ENCODE measurements at regions not wholly inside any gene's neighbourhood (a gene's known extent, or its start where the extent isn't known, plus 50 kb on each side); places are given as distances from the start of the nearest gene placed in this dataset.

DNA sequence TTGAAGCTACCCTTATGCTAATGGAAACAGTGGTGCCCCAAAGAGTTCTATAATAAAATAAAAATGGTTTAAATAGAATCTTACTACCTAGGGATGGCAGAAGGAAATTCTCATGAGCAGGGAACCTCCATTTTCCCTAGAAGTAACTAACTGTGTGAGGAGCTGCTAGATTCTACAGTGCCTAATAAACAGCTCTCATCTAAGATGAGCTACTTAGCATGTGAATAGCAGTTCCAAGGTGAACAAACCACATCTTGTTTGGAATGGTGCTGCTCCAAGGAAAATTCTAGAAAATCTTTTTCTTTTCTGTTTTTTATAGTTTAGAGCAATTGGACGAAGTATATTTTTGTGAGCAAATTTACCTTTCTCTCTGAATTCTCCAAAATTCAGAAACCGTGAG is 1015.3 kb upstream of the NOVA1 start:
- TF ChIP-seq, protein P1, sequence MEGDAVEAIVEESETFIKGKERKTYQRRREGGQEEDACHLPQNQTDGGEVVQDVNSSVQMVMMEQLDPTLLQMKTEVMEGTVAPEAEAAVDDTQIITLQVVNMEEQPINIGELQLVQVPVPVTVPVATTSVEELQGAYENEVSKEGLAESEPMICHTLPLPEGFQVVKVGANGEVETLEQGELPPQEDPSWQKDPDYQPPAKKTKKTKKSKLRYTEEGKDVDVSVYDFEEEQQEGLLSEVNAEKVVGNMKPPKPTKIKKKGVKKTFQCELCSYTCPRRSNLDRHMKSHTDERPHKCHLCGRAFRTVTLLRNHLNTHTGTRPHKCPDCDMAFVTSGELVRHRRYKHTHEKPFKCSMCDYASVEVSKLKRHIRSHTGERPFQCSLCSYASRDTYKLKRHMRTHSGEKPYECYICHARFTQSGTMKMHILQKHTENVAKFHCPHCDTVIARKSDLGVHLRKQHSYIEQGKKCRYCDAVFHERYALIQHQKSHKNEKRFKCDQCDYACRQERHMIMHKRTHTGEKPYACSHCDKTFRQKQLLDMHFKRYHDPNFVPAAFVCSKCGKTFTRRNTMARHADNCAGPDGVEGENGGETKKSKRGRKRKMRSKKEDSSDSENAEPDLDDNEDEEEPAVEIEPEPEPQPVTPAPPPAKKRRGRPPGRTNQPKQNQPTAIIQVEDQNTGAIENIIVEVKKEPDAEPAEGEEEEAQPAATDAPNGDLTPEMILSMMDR (IDR thresholded peaks at IDR 0.05), result no peak

DNA sequence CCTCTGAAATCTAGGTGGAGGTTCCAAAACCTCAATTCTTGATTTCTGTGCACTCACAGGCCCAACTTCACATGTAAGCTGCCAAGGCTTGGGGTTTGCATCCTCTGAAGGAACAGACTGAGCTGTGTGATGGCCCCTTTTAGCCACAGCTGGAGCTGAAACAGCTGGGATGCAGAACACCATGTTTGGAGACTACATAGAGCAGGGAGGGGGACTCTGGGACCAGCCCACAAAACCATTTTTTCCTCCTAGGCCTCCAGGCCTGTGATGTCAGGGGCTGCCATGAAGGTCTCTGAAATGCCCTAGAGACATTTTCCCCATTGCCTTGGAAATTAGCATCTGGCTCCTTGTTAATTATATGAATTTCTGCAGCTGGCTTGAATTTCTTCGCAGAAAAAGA is 1025.9 kb upstream of the NOVA1 start:
- TF ChIP-seq, protein P1 (IDR thresholded peaks at IDR 0.05), result no peak

DNA sequence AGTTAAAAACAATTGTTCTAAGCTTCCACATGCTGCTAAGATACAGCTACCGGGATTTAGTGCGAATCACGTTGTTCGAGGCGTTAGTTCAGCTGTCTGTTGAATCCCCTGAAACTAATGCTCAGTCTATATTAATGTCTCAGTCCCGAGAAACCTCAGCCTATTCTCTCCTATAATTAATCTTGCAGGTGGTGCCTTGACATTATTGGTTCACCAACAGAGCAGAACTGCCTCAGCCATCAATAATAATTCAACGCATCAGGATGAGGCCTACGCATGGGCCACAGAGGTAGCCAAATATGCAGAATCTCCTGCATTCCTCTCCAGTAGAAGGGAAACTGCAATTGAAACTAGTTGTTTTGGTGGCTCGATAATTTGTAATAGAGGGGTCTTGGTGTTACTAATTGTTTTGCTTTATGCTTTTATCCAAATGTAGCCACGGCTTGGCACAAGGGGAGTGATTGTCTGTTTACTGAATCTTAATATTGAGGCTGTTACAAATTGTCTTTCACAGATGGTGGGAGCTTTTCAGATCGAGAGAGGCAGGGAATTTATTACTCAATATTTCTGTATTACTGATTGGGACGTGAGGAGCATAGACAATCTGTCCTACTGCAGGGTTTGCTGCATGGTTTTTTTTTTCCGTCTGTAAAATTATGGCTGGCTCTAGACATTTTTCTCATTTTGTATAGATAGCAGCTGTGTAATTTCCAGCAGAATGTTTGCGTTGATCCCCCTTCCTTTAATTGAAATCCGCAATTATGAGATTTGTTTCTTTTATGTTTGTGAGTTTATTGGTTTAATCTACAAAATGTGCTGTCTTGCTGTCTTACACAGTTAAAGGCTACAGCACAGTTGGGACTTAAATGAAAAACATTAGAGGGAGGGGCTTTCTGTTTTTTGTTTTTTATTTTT is 1036.5 kb upstream of the NOVA1 start:
- TF ChIP-seq, protein P1 (IDR thresholded peaks at IDR 0.05), result no peak

DNA sequence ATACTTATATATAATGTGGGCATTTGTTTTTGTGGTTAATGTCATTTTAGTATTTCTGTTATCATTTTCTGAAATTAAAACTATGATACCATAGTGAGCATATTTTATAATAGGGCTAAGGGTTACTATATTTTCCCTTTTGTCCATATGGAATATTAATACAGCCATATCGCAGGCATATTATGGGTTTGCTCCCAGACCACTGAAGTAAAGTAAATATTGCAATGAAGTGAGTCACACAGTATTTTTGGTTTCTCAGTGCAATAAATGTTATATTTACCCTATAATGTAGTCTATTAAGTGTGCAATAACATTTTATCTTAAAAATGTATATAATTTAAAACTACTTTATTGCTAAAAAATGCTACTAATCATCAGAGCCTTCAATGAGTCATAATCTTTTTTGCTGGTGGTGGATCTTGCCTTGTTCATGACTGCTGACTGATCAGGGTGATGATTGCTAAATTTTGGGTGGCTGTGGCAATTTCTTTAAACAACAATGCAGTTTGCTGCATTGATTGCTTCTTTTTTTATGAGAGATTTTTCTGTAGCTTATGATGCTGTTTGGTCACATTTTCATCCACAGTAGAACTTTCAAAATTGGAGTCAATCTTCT is 1044.5 kb upstream of the NOVA1 start:
- TF ChIP-seq, protein P1 (IDR thresholded peaks at IDR 0.05), result no peak

DNA sequence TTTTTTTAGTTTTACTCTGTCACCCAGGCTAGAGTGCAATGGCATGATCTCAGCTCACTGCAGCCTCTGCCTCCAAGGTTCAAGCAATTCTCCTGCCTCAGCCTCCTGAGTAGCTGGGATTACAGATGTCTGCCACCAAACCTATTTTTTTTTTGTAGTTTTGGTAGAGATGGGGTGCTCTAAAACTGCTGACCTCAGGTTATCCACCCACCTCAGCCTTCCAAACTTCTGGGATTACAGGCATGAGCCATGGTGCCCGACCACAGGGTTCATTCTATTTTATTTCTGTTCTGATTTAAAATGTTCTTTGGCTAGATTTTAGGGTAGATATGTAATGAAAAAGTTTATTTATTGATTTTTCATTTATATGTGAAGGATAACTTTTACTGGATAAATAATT is 1062.8 kb upstream of the NOVA1 start:
- TF ChIP-seq, protein P1 (IDR thresholded peaks at IDR 0.05), result no peak

DNA sequence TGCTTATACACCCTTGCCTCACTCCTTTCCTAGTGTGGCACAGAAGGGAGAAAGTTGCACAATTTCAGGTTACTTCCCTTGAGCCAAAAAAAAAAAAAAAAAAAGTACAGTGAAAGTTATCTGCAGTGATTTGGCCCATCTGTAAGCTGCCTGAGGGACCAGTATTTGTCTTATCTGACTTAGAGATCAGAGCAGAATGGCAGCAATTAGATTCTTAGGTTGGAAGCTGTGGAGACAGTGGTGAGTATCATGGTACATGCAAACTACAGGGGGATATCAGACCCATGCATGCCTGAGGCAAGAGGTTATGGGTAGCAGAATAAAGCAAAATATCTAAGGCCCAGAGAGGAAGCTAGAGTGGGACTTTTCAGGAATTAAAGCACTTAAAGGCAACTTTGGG is 1070.7 kb upstream of the NOVA1 start:
- TF ChIP-seq, protein P1 (IDR thresholded peaks at IDR 0.05), result no peak

DNA sequence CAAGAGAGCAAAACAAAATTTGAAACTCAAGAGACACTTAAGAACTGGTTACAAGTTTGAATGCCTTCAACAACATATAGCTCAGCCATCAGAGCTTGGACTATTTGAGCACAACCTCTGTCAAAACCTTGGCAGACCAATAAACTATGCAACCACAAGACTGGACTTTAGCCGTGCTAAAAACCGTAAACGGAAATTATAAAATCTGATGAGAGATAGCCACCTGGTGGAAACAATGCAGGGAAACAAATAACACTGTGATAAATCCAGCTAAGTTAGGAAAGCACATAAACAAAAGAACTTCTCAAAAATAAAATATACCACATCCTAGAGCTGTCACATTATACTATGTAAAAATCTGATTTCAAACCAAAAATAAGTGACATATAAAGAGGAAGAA is 1074.2 kb upstream of the NOVA1 start:
- TF ChIP-seq, protein P1 (IDR thresholded peaks at IDR 0.05), result peak; percentile 25; the same call in 1 of the 2 replicates

Measured in LNCAP (cell line).